ENCODE measurements at regions not wholly inside any gene's neighbourhood (a gene's known extent, or its start where the extent isn't known, plus 50 kb on each side); places are given as distances from the start of the nearest gene placed in this dataset.
"Not testable (repeated sequence)": the region's sequence is repeated elsewhere in the genome, so short reads cannot be mapped to it uniquely, and the experiment has no call there.

DNA sequence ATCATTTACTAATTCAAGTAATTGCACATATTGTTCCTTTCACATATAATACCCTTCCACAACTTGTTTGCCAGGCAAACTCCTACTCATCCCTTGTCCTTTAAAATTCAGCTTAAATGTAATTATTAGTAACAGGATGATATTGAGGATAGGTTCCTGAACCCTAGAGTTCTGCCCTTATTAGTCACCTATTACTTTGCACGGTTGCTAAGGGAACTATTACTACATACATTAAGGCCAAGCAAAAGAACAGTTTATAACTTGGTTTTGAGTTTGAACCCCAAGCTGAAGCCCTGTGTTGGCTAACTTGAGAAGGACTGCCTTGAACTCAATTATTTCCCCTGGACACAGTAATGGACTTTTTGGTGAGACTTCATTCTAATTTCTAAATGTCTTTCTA is 529.7 kb downstream of the IGSF11 start:
- DNase-seq, result no peak

DNA sequence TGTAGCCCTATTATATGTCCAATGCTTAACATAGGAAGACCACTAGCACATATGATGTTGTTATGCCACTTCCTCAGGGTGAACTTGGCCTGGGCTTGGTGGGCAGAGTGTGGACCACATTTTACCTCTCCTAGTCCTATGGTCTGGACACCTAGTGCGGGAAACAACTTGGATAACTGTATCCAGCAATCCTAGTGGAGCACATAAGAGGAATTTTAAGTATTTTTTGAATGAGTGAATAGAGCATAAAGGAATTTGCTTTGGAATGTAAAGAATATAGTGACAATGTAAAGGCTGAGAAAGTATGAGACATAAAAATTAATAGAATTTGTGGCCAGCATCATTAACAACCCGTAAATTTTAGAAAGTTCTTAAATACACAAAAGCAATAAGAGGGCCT is 528.9 kb downstream of the IGSF11 start:
- DNase-seq, result no peak

DNA sequence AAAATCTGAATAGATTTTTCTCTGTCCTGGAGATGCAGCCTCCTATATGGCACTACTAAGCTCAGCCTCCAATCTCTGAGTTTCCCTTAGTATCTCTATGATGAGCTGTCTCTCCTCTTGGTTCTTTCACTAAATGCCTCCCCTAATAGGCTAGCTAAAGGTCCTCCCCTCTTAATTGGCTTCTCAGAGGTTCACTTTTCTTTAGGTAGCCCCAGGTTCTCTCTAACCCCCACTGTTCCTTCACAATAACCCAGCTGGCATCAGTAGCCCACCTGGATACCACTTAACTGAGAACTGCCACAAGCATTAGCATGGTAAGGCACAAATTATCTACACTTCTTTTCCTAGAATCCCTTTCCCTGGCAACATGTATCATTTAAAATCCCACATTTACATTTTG is 523.2 kb downstream of the IGSF11 start:
- no peak for DNase-seq

DNA sequence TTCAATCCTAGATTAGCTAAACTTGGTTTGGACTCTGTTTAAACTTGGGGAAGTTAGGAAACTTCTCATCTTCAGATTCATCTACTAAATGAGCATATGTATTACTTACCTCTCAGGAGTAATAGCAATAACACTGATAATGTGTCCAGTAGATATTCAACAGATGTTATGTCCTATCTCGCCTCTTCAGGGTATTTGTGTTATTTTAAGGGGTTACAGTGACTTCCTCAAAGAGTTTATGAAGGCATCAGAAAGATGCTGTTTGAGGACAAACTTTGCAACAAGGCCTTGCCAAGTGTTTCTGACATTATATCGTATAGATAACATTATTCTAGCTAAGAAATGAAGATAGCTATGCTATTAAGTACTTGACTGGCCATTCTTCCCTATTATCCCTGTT is 522.3 kb downstream of the IGSF11 start:
- no peak for DNase-seq

DNA sequence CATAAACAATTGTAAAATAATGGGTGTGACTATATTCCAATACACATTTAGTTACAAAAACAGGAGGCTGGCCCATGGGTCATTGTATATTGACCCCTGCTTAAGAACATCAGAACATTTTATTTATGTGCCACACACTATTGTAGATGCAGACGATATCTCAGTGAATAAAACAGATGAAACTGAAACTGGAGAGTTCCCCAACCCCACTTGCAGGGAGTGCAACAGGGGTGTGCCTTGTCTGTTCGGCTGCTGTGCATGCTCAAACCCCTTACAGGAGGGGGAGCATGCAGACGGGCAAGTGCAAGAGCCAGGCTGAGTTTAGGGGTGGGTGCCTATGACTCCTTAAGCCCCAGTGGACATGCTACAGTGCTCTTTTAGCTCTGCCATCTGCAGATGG is 509.6 kb downstream of the IGSF11 start:
- no peak for DNase-seq

DNA sequence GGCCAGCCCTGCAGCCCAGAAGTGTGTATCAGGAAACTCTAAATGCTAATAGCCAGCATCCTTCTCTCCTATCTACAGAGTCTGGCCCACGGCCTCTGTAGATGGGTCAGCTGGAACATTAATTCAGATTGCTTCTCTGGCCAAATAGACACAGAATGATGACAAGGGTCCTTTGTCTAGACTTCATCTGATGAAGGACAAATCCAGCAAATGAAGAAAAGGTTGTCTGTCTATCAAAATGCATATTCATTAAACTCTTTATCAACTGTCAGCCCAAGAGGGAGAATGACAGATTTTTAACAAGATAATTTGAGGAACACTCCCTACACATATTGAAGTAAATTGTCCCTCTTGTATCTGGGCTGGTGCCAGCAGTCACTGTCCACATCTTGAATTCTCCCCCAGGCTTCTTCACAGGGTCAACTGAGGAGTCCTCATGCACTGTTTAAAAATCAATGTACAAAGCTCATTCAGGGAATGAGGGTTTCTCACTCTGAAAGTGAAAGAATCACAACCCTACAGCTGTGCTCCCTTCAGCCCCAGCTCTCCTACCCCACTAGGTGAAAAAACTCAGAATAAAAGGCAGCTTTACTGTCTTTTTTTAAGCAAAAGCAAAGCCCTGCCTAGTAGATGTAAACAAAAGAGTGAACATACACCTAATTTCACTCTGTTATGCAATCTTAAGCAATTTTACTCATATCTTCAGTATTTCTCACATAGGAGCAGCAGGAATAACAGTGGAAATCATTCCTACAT is 507.7 kb downstream of the IGSF11 start:
- DNase-seq, result no peak

DNA sequence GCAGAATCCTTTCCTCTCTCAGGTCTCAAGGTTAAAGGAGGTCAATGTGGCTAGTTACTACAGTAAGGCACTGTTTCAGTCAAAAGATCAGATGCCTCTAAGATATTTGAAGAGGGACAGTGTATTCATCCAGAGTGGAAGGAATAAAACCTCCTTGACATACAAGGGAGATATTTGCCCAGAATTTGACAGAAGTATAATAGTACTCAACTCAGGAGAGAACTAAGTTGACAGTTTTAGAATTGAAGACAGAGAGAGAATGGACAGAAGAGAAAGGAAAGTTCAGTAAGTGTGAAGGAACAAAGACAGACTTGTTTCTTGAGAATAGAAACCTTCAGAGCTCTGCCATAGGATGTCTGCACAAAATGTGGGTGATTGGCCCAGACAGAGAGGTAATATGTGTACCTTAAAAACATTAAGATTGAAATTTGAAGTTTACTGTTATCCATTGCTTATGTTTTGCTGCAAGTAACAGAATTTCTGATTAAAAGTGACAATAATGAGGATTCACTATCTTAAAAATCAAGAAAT is 507.1 kb downstream of the IGSF11 start:
- no peak for DNase-seq

DNA sequence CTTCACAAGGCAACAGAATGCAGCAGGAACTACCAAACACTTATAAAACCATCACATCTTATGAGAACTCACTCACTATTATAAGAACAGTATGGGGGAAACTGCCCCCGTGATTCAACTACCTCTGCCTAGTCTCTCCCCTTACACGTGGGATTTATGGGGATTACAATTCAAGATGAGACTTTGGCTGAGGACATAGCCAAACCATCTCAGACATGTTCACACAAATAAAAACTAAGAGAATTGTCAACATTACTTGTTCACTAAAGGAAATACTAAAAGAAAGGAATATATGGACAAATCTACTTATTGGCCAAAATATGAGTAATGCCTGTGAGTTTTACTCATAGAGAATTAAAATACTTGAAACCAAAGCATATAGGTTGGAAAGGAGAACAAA is 505.1 kb downstream of the IGSF11 start:
- DNase-seq, result no peak

DNA sequence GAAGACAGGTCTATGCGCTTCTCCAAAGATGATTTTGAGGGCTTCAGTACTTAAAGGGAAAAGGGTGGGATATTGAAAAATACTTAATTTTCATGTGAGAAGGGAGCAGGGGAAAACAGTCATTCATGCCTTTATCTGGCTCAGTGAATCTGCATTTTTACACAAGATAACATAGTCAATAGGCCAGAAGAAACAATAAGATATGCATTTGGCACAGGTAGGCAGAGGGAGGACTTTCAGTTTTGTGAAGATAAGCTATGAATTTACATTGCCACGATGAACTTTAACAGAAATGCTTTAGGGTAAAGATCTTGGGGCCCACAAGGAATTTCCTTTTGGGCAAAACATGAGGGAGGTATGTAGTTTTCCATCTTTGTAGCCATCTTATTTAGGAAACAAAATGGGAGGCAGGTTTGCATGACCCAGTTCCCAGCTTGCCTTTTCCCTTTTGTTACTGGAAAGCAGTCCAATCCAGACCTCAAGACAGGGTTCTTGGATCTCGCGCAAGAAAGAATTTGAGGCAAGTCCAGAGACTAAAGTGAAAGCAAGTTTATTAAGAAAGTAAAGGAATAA is 504.2 kb downstream of the IGSF11 start:
- DNase-seq, result no peak

DNA sequence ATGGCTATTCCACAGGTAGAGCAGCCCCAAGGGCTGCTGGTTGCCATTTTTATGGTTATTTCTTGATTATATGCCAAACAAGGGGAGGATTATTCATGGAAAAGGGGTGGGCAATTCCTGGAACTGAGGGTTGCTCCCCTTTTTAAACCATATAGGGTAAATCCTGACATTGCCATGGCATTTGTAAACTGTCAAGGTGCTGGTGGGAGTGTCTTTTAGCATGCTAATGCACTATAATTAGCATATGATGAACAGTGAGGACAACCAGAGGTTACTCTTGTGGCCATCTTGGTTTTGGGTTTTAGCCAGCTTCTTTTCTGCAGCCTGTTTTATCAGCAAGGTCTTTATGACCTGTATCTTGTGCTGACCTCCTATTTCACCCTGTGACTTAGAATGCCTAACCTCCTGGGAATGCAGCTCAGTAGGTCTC is 503.7 kb downstream of the IGSF11 start:
- DNase-seq, result not testable (repeated sequence)

DNA sequence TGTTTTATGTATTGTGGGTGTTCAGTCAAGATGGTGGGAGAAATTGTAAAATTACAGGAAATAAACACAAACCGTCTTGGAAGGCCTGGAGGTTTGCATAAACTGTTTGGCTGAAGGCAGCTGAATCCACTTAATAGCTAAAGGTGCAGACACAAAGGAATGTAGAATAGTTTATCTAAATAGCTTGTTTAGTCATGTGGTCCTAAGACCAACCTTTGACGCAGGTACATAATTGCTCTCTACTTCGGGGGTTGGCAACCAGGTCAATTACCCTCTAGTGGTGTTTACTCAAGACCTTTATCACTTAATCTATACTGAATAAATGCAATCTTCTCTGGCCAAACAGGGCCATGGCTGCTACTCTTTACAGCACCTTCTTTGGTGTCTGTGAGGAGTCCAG is 502.8 kb downstream of the IGSF11 start:
- no peak for DNase-seq

DNA sequence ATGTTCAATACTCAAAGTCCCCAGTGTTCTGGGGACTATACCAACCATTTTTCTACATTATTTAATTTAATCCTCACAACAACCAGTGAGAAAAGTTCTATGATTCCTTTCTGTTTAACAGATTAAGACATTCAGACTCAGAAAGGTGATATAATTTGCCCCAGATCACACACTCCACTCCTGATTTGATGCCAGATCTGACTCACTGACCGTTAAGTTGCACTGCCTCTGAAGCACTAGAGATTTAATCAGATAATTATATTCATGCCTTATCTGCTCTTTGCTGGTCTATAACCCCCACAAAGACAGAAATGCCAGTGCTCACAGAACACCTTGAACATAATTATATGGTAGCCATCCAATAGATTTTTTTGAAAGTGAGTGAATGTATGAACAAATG is 501.0 kb downstream of the IGSF11 start:
- no peak for DNase-seq

DNA sequence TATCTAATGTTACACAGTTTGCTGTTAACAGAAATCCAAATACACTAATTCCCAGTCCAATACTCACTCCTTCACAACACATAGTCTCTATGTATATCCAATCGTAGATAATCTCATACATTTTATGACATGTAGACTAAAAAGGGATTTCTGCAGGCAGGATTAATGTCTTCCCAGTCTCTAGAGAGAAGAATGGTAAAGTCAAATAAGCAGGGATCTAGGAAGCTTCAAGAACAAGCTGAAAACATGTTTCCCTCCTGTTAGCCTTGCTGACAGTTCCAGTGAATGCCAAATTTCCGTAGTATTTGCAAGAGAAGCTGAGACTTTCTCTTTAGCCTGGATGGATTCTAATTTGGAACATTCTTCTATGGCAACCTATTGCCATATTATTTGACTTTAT is 500.1 kb downstream of the IGSF11 start:
- no peak for DNase-seq

DNA sequence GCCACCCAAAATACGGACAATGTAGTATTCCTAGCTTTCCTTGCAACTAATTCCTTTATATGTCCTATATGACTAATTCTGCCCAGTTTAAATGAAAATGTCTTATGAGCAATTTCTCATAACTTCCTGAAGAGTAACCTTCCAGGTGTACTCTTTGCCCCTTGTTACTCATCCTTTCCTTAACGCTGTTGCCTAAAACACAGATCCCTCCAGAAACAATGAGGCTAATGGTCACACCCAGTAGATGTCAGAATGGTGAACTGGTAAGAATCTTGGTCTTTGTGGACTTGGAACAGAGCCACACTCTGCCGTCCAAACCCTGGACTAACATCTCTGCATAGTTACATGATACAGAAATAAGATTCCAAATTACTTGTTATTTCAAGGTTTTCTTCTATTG is 497.9 kb downstream of the IGSF11 start:
- DNase-seq, result no peak

DNA sequence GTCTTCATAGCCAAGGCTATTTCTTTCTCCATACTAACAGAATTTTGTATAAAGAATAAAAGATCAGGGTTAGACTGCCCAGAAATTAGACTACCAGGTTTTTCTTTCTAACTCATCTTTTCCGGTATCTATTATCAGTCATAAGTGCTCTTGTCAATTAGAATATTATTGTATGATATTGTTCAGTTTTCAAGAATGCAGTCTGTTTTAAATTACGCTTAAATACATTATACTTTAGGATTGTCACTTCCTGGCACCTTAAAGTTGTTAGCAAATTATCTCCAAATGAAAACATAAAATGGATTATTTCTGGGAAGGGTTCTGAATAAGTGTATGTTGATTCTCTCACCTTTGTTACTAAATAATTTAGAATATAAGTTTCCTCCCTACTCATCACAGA is 497.2 kb downstream of the IGSF11 start:
- DNase-seq, result no peak

DNA sequence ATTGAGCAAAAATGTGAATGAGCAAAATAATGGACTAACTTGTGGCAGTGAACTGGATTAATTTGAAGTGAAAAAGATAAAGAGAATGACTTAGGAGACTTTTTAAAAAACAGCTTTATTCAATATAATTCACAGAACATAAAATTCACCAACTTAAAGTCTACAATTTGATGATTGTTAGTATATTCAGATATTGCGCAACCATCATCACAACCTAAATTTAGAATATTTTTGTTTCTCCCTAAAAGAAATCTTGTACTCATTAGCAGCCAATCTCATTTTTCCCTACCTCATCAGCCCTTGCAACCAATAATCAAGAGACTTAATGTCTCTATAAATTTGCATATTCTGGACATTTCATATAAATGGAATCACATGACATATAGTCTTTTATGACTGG is 496.5 kb downstream of the IGSF11 start:
- no peak for DNase-seq

DNA sequence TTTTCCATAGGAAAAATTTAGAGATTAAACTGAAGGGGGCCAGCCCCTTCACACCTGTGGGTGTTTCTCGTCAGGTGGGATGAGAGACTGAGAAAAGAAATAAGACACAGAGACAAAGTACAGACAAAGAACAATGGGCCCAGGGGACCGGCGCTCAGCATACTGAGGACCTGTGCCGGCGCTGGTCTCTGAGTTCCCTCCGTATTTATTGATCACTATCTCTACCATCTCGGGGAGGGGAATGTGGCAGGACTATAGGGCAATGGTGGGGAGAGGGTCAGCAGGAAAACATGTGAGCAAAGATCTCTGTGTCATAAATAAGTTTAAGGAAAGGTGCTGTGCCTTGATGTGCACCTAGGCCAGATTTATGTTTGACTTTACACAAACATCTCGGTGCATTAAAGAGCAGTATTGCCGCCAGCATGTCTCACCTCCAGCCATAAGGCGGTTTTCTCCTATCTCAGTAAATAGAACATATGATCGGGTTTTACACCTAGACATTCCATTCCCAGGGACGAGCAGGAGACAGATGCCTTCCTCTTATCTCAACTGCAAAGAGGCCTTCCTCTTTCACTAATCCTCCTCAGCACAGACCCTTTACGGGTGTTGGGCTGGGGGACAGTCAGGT is 494.7 kb downstream of the IGSF11 start:
- not testable (repeated sequence) for DNase-seq

DNA sequence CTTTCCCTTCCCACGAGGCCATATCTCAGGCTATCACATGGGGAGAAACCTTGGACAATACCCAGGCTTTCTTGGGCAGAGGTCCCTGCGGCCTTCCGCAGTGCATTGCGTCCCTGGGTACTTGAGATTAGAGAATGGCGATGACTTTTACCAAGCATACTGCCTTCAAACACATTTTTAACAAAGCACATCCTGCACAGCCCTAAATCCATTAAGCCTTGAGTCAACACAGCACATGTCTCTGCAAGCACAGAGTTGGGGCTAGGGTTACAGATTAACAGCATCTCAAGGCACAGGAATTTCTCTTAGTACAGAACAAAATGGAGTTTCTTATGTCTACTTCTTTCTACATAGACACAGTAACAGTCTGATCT is 494.2 kb downstream of the IGSF11 start:
- not testable (repeated sequence) for DNase-seq

DNA sequence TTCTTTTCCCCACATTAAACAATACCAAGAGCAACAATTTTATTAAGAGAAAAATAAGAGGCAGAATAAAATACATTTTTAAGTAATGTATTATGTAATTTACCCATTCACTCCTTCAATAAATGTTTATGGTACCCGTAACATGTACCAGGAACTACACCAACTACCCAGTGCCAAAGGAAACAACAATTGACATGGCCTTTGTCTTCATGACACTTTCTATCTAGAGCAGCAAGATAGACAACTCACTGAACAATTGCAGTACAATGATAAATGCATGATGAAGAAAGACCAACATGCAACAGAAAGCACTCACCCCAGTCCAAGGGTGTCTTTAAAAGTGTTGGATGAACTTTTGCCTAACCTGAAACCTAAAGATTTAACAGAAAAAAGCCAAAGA is 493.8 kb downstream of the IGSF11 start:
- DNase-seq, result no peak

DNA sequence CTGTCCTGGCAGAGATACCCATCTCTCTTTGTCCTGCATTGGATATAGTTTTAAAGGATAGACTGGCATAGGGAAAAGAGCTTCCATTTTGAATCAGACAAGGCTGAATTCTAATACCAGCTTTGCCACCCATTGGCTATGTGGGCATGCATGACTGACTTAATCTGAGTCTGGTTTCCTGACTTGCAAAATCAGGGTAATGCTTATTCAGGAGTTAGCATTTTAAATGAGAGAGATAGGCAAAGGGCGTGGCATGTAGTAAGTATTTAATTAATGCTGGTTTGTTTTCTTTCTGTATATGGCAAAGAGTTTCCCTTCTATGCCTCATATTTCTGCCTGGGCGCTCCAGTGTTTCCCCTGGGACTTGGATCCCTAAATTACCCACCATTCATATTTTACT is 492.9 kb downstream of the IGSF11 start:
- DNase-seq, result no peak

DNA sequence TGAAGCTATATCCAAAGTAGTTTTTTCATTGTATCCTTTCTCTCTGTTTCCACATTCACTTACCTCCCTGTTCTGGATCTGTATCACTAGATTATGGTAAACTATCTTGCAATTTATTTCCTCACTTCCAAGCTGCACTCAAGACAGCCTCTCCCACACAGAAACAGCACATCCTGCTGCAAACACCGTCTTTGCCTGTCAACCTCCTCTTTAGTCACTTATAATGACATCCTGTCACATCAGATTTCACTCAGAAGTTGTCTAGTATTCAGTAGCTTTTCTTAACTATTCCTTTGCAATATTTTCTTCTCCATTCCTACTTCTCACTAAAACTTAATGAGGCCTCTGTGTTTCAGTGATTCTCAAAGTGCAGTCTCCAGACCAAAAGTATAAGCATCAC is 490.8 kb downstream of the IGSF11 start:
- DNase-seq, result no peak

DNA sequence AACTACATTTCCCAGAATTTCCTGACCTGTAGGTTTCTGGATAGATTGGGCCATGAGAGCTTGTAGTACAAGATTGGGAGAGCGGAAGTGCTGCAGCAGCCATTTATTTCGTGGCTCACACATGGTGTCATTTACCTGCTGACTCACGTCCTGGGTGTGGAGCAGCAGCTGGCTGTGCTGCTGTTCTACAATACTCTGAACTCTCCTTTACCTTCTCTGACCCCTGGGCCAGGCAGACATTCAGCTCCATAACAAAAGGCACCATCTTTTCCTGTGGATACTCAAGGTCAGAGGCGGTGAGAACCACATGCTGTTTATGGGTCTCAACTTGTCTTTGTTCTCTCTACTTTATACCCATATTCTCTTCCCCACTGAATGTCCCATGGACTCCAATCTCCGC is 490.2 kb downstream of the IGSF11 start:
- no peak for DNase-seq

DNA sequence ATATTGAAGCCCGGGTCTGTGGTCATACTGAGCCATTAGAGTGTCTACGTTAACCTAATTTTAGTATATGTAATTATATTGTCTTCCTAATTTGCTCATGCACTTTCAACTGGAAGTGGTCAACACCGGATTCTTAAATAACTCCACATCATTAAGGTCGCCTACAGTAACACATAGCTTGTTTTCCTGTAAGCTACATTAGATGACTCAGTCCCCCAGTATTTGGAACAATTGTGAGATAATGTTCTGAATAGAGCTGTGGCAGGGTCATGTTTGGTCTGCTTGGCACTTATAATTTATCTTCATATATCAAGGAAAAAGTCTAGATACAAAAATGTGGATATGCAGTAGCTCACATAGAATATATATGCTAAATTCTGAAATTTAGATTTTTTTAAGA is 486.2 kb downstream of the IGSF11 start:
- no peak for DNase-seq

DNA sequence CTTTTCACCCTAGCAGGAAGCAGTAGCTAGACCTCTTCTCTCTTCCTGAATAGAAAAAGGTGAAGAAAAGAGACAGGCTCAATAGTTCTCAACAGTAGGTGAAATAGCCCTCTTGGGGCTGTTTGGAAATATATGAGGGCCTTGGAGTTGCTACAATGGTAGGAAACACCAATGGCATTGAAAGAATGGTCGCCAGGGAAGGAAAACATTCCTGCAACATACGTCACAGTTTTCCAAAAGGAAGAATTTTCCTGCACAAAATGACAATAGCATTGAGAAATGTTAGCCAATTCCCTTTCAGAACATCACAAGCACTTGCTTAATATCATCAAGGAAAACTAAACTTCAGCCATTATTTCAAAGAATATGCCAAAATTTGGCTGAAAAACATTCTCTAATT is 484.5 kb downstream of the IGSF11 start:
- DNase-seq, result no peak
